ENCODE measurements at regions not wholly inside any gene's neighbourhood (a gene's known extent, or its start where the extent isn't known, plus 50 kb on each side); places are given as distances from the start of the nearest gene placed in this dataset.

GRCh38 chr10:35995485-35995884 lies 353.4 kb upstream of the FZD8 start:
- no peak for TF ChIP-seq CTCF (IDR thresholded peaks at IDR 0.05)
- no peak for TF ChIP-seq POLR2A (IDR thresholded peaks at IDR 0.05)
- TF ChIP-seq POLR2AphosphoS5 (IDR thresholded peaks at IDR 0.05), result no peak
- TF ChIP-seq EP300 (IDR thresholded peaks at IDR 0.05), result no peak
